ENCODE measurements at regions not wholly inside any gene's neighbourhood (a gene's known extent, or its start where the extent isn't known, plus 50 kb on each side); places are given as distances from the start of the nearest gene placed in this dataset.

DNA sequence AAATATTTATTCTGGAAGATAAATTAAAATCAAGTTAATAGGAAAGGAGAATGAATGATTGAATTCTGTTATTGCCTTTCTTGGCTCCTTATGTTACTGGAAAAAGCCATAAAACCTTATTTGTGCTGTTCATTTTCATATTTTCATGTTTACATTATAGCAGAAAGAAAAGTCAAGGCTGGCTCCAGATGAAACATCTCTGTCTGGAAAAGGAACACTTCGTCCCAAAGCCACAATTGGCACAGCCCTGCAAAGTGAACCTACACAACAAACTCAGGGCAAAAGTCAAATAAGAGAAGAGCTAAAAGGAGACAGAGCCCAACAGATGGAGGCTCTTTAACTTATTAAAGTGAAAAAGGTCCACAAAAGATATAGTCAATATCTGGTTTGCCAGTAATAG, 73.4 kb downstream of the GTPBP8 start:
- no peak overlapping the region for H2BK15ac ChIP-seq (ENCODE audit: low read depth, low read length)
- H2AFZ ChIP-seq (replicated peaks; ENCODE audit: low read length, poor library complexity): no peak overlapping the region
- H2AK5ac ChIP-seq (ENCODE audit: low read depth, low read length): no peak overlapping the region
- DNase-seq: no peak
- intact Hi-C loops (cut with micrococcal nuclease) (no loop called here), in situ Hi-C loops (cut with MboI; ENCODE audit: low sequenced_read_pairs) (no loop called here), dilution Hi-C loops (cut with HindIII; ENCODE audit: low sequenced_read_pairs, unreplicated experiment) (no loop called here)
- H3K27ac ChIP-seq (ENCODE audit: insufficient read depth, low read length): no peak overlapping the region
- H3K79me1 ChIP-seq (ENCODE audit: low read depth in 1 of 2, low read length in 2 of 2): no peaks in the 10 kb centered on the region
- no peak overlapping the region for H2BK120ac ChIP-seq (ENCODE audit: low read depth, low read length)
- no peak overlapping the region for H2BK5ac ChIP-seq (ENCODE audit: low read depth, low read length, poor library complexity, severe bottlenecking)
- no TSS peak for BruUV-seq (replicated peaks)
- H3K18ac ChIP-seq (ENCODE audit: low read depth, low read length): no peak overlapping the region
- no peak for TF ChIP-seq RFX5 (IDR thresholded peaks at IDR 0.05; ENCODE audit: low read depth, low read length)
- no peak for TF ChIP-seq CHD1 (IDR thresholded peaks at IDR 0.05; ENCODE audit: low read depth, low read length)
- TF ChIP-seq, protein P1, sequence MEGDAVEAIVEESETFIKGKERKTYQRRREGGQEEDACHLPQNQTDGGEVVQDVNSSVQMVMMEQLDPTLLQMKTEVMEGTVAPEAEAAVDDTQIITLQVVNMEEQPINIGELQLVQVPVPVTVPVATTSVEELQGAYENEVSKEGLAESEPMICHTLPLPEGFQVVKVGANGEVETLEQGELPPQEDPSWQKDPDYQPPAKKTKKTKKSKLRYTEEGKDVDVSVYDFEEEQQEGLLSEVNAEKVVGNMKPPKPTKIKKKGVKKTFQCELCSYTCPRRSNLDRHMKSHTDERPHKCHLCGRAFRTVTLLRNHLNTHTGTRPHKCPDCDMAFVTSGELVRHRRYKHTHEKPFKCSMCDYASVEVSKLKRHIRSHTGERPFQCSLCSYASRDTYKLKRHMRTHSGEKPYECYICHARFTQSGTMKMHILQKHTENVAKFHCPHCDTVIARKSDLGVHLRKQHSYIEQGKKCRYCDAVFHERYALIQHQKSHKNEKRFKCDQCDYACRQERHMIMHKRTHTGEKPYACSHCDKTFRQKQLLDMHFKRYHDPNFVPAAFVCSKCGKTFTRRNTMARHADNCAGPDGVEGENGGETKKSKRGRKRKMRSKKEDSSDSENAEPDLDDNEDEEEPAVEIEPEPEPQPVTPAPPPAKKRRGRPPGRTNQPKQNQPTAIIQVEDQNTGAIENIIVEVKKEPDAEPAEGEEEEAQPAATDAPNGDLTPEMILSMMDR (conservative IDR thresholded peaks at IDR 0.05; ENCODE audit: low read depth, low read length): no peak
- no peak for TF ChIP-seq MXI1 (IDR thresholded peaks at IDR 0.05; ENCODE audit: borderline replicate concordance, low read depth, low read length)
- no peak for TF ChIP-seq CEBPB (IDR thresholded peaks at IDR 0.05; ENCODE audit: low read depth, low read length)
- no peak for TF ChIP-seq MAZ (IDR thresholded peaks at IDR 0.05; ENCODE audit: borderline replicate concordance, low read depth, low read length)
- no peak for TF ChIP-seq SMC3 (IDR thresholded peaks at IDR 0.05; ENCODE audit: low read depth, low read length)
- no peak for TF ChIP-seq MAFK (IDR thresholded peaks at IDR 0.05; ENCODE audit: low read depth, low read length)
- TF ChIP-seq FOS (IDR thresholded peaks at IDR 0.05; ENCODE audit: low read depth, low read length): no peak
- TF ChIP-seq, protein P2, sequence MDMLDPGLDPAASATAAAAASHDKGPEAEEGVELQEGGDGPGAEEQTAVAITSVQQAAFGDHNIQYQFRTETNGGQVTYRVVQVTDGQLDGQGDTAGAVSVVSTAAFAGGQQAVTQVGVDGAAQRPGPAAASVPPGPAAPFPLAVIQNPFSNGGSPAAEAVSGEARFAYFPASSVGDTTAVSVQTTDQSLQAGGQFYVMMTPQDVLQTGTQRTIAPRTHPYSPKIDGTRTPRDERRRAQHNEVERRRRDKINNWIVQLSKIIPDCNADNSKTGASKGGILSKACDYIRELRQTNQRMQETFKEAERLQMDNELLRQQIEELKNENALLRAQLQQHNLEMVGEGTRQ (IDR thresholded peaks at IDR 0.05; ENCODE audit: low read depth, low read length): no peak
- TF ChIP-seq, protein P3, sequence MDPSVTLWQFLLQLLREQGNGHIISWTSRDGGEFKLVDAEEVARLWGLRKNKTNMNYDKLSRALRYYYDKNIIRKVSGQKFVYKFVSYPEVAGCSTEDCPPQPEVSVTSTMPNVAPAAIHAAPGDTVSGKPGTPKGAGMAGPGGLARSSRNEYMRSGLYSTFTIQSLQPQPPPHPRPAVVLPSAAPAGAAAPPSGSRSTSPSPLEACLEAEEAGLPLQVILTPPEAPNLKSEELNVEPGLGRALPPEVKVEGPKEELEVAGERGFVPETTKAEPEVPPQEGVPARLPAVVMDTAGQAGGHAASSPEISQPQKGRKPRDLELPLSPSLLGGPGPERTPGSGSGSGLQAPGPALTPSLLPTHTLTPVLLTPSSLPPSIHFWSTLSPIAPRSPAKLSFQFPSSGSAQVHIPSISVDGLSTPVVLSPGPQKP (IDR thresholded peaks at IDR 0.05; ENCODE audit: borderline replicate concordance, low read depth, low read length): no peak
- TF ChIP-seq RAD21 (IDR thresholded peaks at IDR 0.05; ENCODE audit: low read length): no peak
- TF ChIP-seq POLR2A (IDR thresholded peaks at IDR 0.05; ENCODE audit: low read depth, low read length): no peak
- no peak for TF ChIP-seq BHLHE40 (IDR thresholded peaks at IDR 0.05; ENCODE audit: low read depth, low read length)
- no peak for TF ChIP-seq RCOR1 (IDR thresholded peaks at IDR 0.05; ENCODE audit: insufficient replicate concordance, low read length)
- no peak for TF ChIP-seq NFE2L2 (IDR thresholded peaks at IDR 0.05; ENCODE audit: low read depth, low read length)
- H2AK9ac ChIP-seq (replicated peaks; ENCODE audit: low read depth, low read length, poor library complexity): no peak overlapping the region
- no peaks in the 10 kb centered on the region; the same call in 1 of the 2 replicates for H3K9me3 ChIP-seq (ENCODE audit: control insufficient read depth, insufficient read depth, low read length)
- no peak overlapping the region for H4K91ac ChIP-seq (ENCODE audit: insufficient read depth, low read depth, low read length)
- no peak overlapping the region for H3K23ac ChIP-seq (ENCODE audit: low read depth, low read length)
- H4K8ac ChIP-seq (ENCODE audit: low read depth in 2 of 2, low read length in 2 of 2): no peak overlapping the region
- no peaks in the 10 kb centered on the region; the same call in 1 of the 2 replicates for H3K27me3 ChIP-seq (ENCODE audit: control insufficient read depth, insufficient read depth, low read length)
- CTCF ChIA-PET: no interaction called here
- no peak overlapping the region for H3K56ac ChIP-seq (ENCODE audit: extremely low read depth, insufficient read depth, low read length)
- no peak for ATAC-seq (ENCODE audit: low read depth)
- no peak overlapping the region for H3K4me3 ChIP-seq (ENCODE audit: insufficient read depth, low read depth, low read length)
- POLR2A ChIA-PET (ENCODE audit: unreplicated experiment): no interaction called here
- H3K4me1 ChIP-seq (ENCODE audit: control insufficient read depth, insufficient read depth, low read length): no peaks in the 10 kb centered on the region
- H3K9me1 ChIP-seq (ENCODE audit: insufficient read depth, low read length): no peaks in the 10 kb centered on the region
- H3K14ac ChIP-seq (replicated peaks; ENCODE audit: low read depth, low read length): no peak overlapping the region
- no CpG with 5 or more reads among the region's 1 CpG for WGBS, 2 experiments (ENCODE audit: extremely low coverage in 2 of 2, insufficient read length in 1 of 2)
- H3K36me3 ChIP-seq (ENCODE audit: control insufficient read depth, insufficient read depth, low read length): no peaks in the 10 kb centered on the region
- no peak overlapping the region for H4K5ac ChIP-seq (ENCODE audit: low read depth, low read length)
- H3K4me2 ChIP-seq (ENCODE audit: low read depth, low read length): no peak overlapping the region
- no peaks in the 10 kb centered on the region for H4K20me1 ChIP-seq (ENCODE audit: insufficient read depth, low read length)
- H3K9ac ChIP-seq (ENCODE audit: low read depth, low read length): no peak overlapping the region
- H3K4ac ChIP-seq (ENCODE audit: low read depth, low read length): no peak overlapping the region
- no peak overlapping the region for H2BK20ac ChIP-seq (ENCODE audit: low read depth, low read length)

Measured in IMR-90 (cell line).